ENCODE measurements at regions not wholly inside any gene's neighbourhood (a gene's known extent, or its start where the extent isn't known, plus 50 kb on each side); places are given as distances from the start of the nearest gene placed in this dataset.

GRCh38 chr12:124499898-124500244 is 67.5 kb downstream of the NCOR2 start:
- no peak overlapping the region for H3K4me3 ChIP-seq
- H3K27me3 ChIP-seq: no peaks in the 10 kb centered on the region
- H3K36me3 ChIP-seq (ENCODE audit: low read depth, missing control alignments): no peaks in the 10 kb centered on the region
- peaks cover 54% of the 10 kb centered on the region for H3K4me1 ChIP-seq
- WGBS, 2 donors: 84 to 85% methylated on average over 11 of the region's 11 CpGs
- H3K27ac ChIP-seq: no peak overlapping the region
- intact Hi-C loops (cut with DNase I; ENCODE audit: low total_unique reads): no loop called here
- no peaks in the 10 kb centered on the region for H3K9me3 ChIP-seq
- no peak for DNase-seq
- TF ChIP-seq POLR2A (IDR thresholded peaks at IDR 0.05): no peak
- TF ChIP-seq, protein P1, sequence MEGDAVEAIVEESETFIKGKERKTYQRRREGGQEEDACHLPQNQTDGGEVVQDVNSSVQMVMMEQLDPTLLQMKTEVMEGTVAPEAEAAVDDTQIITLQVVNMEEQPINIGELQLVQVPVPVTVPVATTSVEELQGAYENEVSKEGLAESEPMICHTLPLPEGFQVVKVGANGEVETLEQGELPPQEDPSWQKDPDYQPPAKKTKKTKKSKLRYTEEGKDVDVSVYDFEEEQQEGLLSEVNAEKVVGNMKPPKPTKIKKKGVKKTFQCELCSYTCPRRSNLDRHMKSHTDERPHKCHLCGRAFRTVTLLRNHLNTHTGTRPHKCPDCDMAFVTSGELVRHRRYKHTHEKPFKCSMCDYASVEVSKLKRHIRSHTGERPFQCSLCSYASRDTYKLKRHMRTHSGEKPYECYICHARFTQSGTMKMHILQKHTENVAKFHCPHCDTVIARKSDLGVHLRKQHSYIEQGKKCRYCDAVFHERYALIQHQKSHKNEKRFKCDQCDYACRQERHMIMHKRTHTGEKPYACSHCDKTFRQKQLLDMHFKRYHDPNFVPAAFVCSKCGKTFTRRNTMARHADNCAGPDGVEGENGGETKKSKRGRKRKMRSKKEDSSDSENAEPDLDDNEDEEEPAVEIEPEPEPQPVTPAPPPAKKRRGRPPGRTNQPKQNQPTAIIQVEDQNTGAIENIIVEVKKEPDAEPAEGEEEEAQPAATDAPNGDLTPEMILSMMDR (IDR thresholded peaks at IDR 0.05): no peak

DNA sequence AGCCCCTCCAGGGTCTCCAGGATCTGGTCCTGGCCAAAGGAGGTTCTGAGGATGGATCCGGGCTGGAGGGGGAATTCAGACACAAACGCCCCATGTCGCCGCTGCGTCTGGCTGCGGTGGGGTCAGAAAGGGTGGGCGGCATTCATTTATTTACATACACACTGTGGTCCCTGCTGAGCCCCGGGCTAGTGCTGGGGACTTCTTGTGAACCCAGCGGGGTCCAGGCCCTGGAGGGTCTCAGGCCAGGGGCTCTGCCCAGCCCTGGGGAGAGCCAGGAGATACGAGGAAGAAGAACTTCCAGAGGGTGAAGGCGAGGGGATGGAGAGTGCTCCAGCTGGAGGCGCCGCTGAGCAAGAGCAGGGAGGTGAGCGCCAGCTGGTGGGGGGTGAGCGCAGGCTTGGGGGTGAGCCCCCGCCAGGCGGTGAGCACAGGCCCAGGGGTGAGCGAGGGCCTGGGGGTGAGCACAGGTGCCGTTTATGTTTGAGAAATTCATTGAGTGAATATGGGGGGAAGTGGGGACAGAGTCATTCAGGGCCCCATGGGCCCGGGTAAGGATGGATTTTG is 68.1 kb downstream of the NCOR2 start:
- DNase-seq: no peak
- no peak overlapping the region for H3K4me3 ChIP-seq
- H3K27ac ChIP-seq: no peak overlapping the region
- 88 to 91% methylated on average over 20 of the region's 20 CpGs for WGBS, 2 donors
- no peaks in the 10 kb centered on the region for H3K27me3 ChIP-seq
- no peaks in the 10 kb centered on the region for H3K36me3 ChIP-seq (ENCODE audit: low read depth, missing control alignments)
- no peaks in the 10 kb centered on the region for H3K9me3 ChIP-seq
- TF ChIP-seq, protein P1 (IDR thresholded peaks at IDR 0.05): no peak
- TF ChIP-seq POLR2A (IDR thresholded peaks at IDR 0.05): no peak
- intact Hi-C loops (cut with DNase I; ENCODE audit: low total_unique reads): no loop called here
- peaks cover 54% of the 10 kb centered on the region for H3K4me1 ChIP-seq

DNA sequence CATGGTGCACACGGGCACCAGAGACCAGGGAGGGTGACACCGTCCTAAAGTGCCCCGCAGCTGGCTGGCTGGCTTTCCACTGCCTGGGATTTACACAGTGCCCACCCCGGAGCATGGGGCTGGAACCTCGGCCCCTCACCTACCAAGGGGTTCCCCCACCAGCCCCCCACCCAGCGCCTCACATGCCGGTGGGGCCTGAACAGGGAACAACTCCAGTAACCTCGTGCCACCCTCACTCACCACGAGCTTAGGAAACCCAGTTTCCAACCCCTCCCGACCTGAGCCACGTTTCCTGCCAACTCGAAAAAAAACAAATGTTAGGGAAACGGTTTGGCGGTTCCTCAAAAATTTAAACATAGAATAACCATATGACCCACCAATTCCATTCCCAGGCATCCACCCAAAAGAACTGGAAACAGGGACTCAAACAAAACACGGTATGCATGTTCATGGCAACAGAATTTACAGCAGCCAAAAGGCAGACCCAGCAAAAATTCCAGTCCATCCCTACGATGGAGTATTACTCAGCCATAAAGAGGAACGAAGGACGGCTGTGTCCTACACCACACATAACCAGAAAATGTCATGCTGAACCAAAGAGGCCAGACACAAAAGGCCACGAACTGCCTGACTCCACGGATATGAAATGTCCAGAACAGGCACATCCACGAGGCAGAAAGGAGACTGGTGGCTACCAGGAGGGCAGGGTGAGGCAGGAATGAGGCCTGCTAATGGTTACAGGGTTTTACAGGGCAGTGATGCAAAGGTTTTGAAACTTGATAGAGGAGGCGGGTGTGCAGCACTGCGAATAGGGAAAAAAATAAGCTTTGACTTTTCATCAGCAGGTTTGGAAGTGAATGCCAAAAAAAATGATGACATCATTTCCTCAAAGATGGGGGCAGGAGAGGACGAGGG is 68.9 kb downstream of the NCOR2 start:
- H3K27ac ChIP-seq: peak overlapping the region in 1 of 2 donors; percentile 50
- H3K4me3 ChIP-seq: no peak overlapping the region
- intact Hi-C loops (cut with DNase I; ENCODE audit: low total_unique reads): no loop called here
- no peak for TF ChIP-seq POLR2A (IDR thresholded peaks at IDR 0.05)
- TF ChIP-seq, protein P1 (IDR thresholded peaks at IDR 0.05): no peak
- no peak for DNase-seq
- 42 to 58% methylated on average over 20 to 23 of the region's 24 CpGs for WGBS, 2 donors
- H3K27me3 ChIP-seq: no peaks in the 10 kb centered on the region
- no peaks in the 10 kb centered on the region for H3K36me3 ChIP-seq (ENCODE audit: low read depth, missing control alignments)
- peaks cover 58% of the 10 kb centered on the region for H3K4me1 ChIP-seq
- no peaks in the 10 kb centered on the region for H3K9me3 ChIP-seq

GRCh38 chr12:124497658-124498057 is 69.8 kb downstream of the NCOR2 start:
- WGBS, 2 donors: 36 to 69% methylated on average over 7 of the region's 7 CpGs
- no peaks in the 10 kb centered on the region for H3K36me3 ChIP-seq (ENCODE audit: low read depth, missing control alignments)

More at GRCh38 chr12:124497658-124498057, 69.8 kb downstream of the NCOR2 start:
- no peak for TF ChIP-seq POLR2A (IDR thresholded peaks at IDR 0.05)
- TF ChIP-seq, protein P1 (IDR thresholded peaks at IDR 0.05): no peak
- Histone ChIP-seq H3K4me3 (no peak overlapping the region), H3K27me3 (no peaks in the 10 kb centered on the region), H3K27ac (peak overlapping the region in 1 of 2 donors; percentile 50), H3K9me3 (no peaks in the 10 kb centered on the region), H3K4me1 (peaks cover 63% of the 10 kb centered on the region)
- intact Hi-C loops (cut with DNase I; ENCODE audit: low total_unique reads): no loop called here
- peak; percentile 59 for DNase-seq
